SKM-1 treated with dmso at 0.1 percent for 144 hours (cell line): ENCODE measurements at regions not wholly inside any gene's neighbourhood (a gene's known extent, or its start where the extent isn't known, plus 50 kb on each side); places are given as distances from the start of the nearest gene placed in this dataset.

Source experiments
- DNase-seq: peaks from one replicate; lab custom pipeline; 2025; ENCODE audit not compliant: unreplicated experiment; lab: John Stamatoyannopoulos, UW

DNA sequence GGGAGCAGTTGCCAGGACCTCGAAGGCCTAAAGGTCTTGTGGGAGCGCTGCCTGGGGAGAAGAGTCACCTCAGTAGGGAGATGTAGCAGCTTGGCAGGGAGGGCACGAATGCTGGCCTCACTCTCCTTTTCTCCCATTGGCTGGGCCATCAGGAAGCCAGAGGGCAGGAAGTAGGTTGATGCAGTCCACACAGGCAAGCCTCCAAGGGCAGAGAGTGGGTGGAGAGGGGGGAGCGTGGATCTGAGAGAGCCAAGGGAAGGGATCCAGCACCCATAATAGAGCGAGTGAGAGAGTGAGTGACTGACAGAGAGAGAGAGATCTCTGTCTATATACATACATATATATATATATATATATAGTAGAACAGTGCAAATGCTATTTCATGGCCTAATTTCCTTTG, 215.3 kb upstream of the LRFN2 start:
- no peak for DNase-seq

DNA sequence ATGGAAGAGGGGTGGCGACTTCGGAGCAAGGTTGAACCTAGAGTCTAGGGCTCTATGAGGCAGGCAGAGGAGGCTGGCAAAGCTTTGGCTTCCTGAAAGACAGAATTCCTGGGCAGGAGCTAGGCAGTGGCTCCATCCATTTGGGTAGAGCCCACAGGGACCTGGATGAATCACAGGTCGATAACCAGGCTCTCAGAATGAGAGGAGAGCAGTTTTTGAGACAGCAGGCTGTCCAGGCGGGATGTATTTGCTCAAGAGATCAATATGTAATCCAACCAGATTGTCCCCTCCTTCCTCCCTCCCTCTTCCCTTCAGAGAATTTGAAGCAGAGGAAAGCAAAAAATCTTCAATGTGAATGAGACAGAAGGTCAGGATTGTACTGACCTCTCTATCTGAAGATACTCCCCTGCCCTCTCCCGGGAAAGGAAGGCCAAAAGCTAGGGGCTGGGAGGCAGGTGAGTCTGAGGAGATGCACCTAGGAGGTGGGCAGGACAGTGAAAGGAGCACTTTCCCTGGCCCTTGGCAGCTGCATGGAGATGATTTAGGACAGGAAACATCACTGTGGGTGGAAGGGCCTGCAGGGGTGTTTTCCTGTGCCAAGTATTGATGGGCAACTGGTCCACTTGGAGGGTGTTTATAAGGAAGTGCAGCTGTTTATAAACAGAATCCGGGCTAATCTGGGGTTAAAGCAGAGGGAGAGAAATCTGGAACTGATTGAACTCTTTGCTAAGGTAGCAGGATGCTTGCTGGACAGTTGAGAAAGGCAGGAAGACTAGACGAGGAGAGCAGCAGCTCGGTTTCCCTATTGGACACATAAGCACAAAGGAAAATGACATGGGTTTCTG, 212.4 kb upstream of the LRFN2 start:
- DNase-seq: no peak

GRCh38 chr6:40798069-40798770, 211.1 kb upstream of the LRFN2 start:
- DNase-seq: no peak

- no peak for DNase-seq
These were observed 209.4 kb upstream of the LRFN2 start for GRCh38 chr6:40796260-40797221.

DNA sequence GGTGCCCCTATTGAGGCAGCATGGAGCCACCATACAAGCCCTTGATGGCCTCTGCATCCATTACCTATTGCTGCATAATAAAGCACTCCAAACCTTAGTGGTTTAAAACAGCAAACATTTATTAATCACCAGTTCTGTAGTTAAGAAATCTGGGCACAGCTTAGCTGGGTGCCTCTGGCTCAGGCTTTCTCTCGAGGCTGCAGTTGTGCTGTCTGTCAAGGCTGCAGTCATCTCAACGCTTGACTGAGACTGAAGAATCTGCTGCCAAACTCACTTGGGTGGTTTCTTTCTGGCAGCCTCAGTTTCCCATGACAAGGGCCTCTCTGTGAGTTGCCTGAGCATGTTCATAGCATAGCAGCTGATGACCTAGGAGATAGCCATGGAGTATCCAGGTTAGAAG, 207.4 kb upstream of the LRFN2 start:
- no peak for DNase-seq

DNA sequence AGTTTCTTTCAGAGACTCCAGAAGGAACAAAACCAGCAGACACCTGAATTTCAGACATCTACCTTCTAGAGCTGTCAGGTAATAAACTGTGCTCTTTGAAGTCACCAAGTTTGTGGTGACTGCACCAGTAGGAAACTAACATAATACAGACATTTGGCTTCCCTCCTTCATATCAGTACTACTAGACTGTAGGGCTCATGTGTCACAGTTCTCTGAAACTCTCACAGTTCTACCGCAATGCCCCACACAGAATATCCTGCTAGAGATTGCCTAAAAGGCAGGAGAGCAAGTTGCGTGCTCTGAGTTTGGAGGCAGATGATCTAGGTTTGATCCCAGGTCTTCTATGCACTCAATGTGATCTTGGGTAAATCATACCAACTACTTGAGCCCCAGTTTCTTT, 205.0 kb upstream of the LRFN2 start:
- DNase-seq: no peak

GRCh38 chr6:40791004-40791403, 203.8 kb upstream of the LRFN2 start:
- DNase-seq: no peak

DNA sequence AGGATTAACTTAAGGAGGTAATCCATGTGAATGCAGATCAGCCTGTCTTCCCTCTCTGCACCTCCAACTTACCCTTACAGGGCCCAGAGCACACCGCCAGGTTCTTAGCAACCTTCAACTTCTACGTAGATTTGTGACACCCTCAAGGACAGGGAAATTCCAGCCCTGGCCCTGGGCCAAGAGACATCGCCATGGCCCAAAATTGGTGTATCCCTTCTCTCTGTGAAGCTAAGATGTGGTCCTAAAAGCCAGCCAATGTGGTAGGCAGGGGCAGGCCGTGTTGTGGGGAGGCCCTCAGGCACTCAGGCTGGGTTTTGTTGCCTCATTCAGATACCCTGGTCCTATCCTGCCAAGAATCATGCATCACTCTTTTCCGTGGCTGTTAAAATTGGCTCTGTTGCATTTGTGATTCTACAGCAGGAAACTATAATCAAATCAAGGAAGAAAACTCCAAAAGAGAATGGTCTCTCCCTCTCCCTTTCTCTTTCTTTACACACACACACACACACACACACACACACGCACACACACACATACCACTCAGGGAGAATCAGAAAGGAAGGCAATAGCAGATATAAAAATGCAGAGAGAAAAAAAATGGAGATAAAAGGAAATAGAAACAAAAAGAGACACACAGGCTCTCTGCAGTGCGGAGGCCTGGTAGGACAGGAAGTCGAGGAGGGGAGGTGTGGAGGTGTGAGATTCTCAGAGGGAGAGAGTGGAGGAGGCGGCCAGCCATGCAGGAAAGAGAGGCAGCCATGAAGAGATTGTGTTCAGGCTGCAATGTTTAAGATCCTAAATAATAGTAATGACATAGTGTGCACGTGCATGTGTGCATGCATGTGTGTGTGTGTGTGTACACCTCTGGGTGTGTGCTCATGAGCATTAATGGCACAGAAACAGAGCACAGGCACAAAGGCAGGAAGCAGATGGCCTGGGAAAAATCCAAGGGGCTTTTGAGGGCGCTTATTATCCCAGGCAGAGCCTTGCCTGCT, 201.8 kb upstream of the LRFN2 start:
- DNase-seq: no peak

DNA sequence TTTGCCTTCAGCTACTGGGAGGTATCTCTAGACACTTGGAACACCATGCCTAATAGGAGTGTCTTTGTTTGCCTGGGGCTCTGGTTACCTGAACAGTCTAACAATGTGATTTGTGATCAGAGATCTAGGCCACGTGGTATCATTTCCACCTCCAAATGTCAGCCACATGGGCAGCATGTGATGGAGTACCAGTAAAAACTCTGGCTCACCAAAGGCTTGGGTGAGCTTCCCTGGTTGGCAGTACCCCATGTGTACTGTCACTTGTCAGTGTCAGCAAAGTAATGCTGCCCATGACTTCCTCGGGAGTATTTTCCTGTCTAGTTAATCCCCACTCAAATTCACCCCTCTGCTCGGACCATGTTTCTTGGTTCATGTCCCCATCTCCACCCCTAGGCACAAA, 195.2 kb upstream of the LRFN2 start:
- DNase-seq: no peak

- no peak for DNase-seq
These were observed 193.5 kb upstream of the LRFN2 start for GRCh38 chr6:40780637-40781036.

DNA sequence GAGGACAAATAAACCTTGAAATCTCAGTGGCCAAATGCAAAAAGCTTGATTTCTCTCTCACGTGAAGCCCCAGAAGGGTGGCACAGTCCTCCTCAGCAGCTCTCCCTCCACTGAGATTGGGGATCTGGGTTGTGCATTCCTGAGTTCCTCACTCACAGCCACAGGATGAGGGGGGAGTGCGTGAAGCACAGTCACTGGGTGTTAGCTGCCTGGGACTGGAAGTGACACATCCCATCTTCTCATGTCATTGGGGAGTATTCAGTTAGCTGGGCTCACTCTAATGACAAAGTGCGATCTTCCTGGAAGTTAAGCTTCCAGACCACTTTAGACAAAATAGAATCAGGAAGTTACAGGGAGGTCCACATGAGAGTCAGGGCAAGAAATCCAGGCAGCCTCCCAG, 192.2 kb upstream of the LRFN2 start:
- no peak for DNase-seq

- DNase-seq: no peak
These were observed 191.8 kb upstream of the LRFN2 start for GRCh38 chr6:40778918-40779317.

DNA sequence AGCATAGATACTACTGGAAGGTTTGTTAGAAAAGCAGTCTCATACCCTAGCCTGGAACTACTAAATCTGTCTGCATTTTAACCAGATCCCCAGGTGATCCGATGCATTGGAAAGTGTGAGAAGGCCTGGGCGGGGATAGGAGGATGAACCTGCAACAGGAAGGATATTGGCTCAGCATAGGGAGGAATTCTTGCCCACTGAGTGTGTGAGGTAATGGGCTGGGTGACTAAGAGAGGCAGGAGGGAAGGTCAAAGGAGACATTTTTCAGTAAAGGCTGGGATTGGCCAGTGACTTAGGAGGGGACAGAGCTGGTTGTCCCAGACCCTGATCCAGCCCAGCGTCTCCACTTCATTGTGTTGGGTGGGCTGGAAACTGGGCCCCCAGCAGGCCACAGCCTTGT, 191.0 kb upstream of the LRFN2 start:
- DNase-seq: no peak

DNA sequence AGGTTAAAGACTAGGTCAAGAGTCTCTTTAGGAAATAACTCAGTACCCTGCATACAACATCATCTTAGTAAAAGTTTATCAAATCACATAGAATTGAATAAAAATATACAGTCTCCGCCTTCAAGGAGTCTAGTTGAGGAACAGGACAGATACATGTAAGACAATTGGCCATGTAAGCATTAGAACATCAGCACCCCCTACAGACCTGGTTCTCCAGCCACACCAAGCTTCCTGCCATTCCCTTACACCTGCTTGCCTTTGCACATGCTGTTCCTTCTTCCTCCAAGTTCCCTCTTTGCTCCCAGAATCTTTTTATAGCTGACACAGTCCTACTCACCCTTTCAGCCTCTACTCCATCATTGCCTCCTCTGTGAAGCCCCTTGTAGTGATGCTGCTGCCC, 187.8 kb upstream of the LRFN2 start:
- no peak for DNase-seq

GRCh38 chr6:40770794-40771193, 183.6 kb upstream of the LRFN2 start:
- DNase-seq: no peak

- no peak for DNase-seq
These were observed 177.6 kb upstream of the LRFN2 start for GRCh38 chr6:40764726-40765125.

DNA sequence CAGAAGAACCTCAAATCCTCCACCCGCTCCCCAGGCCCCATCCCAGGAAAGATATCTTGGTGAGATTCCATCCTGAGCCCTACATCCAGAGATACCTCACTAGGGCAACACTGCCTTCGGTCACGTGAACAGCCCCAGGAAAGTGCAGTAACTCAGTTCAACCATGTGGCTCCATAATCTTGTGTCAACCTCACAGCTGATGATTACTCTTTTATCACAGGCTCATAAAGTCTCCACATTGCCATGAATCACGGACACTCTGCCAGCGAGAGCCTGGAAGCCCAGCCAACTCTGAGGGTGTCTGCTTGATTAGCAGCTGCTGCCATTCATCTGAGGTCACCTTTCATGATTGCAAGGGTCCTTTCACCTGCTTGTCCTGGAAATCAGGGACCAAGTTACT, 175.8 kb upstream of the LRFN2 start:
- no peak for DNase-seq

- no peak for DNase-seq
These were observed 173.7 kb upstream of the LRFN2 start for GRCh38 chr6:40760887-40761286.

DNA sequence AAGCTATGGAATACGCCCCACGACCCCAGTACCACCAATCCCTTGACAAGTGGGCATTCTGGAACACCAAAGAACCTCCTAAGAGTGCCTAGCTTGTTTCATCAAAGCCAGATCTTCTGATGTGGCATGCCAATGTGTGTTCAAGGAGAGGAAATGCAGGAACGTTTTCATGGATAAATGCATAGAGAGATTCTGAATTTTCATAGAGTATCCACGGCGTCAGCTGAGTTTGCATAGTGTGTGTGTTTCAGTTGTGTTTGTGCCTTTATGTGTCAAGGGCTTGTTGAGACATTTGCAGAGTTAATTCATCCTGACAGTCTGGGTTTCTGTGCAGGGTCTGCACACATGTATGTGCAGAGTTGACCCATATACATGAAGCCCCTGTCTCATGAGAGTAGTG, 172.7 kb upstream of the LRFN2 start:
- no peak for DNase-seq

GRCh38 chr6:40759264-40759663, 172.1 kb upstream of the LRFN2 start:
- DNase-seq: no peak
